OCI-LY3 (cell line): ENCODE measurements at regions not wholly inside any gene's neighbourhood (a gene's known extent, or its start where the extent isn't known, plus 50 kb on each side); places are given as distances from the start of the nearest gene placed in this dataset.

Experiments
- EZH2phosphoT487 ChIP-seq: fragments of 200-600 bp; shearing (Covaris generic); IDR thresholded peaks from 2 replicates; pipeline ENCODE4 v1.6.1; 2018; ENCODE audit warnings: antibody characterized with exemption, mixed run types, low read depth
- TF ChIP-seq, protein P1 (sequence below): fragments of 200-600, 300-600 bp; sonication (generic); IDR thresholded peaks from 2 replicates; pipeline ENCODE4 v1.5.1; 2014; ENCODE audit warnings: antibody characterized with exemption, low read length, low read depth

DNA sequence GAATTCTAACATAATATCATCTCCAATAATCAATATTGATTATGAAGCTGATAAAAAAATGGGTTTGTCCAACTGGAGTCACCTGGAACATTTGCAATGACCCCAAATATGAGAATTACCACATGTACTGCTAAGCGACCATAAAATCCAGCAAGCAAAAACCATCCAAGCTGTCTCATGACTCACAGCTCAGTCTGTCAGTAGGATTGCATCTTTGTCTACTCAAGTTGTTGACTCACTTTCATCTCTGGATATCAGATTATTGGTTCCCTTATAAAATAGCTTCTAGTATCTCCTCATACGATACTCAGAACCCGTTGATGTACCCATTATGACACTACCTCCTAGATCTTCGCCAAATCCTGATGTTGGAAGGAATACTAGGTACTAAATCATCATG lies 209.8 kb upstream of the ATP11B start:
- TF ChIP-seq, protein P1, sequence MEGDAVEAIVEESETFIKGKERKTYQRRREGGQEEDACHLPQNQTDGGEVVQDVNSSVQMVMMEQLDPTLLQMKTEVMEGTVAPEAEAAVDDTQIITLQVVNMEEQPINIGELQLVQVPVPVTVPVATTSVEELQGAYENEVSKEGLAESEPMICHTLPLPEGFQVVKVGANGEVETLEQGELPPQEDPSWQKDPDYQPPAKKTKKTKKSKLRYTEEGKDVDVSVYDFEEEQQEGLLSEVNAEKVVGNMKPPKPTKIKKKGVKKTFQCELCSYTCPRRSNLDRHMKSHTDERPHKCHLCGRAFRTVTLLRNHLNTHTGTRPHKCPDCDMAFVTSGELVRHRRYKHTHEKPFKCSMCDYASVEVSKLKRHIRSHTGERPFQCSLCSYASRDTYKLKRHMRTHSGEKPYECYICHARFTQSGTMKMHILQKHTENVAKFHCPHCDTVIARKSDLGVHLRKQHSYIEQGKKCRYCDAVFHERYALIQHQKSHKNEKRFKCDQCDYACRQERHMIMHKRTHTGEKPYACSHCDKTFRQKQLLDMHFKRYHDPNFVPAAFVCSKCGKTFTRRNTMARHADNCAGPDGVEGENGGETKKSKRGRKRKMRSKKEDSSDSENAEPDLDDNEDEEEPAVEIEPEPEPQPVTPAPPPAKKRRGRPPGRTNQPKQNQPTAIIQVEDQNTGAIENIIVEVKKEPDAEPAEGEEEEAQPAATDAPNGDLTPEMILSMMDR: no peak
- no peak for TF ChIP-seq EZH2phosphoT487
